Brain microvascular endothelial cell (primary cell): ENCODE measurements at regions not wholly inside any gene's neighbourhood (a gene's known extent, or its start where the extent isn't known, plus 50 kb on each side); places are given as distances from the start of the nearest gene placed in this dataset.
"Not testable (repeated sequence)": the region's sequence is repeated elsewhere in the genome, so short reads cannot be mapped to it uniquely, and the experiment has no call there.

Source experiments
- DNase-seq: peaks from one replicate; pipeline ENCODE4 v3.0.0-alpha.2; 2020
- H3K27ac ChIP-seq: fragments of 250-450 bp; sonication (Bioruptor Pico); 2 replicates; pipeline ENCODE4 v1.5.1; 2020; ENCODE audit warnings: mild to moderate bottlenecking, moderate library complexity
- H3K27me3 ChIP-seq: fragments of 250-450 bp; sonication (Bioruptor Pico); replicated peaks from 2 replicates; pipeline ENCODE4 v1.5.1; 2020; ENCODE audit warnings: mild to moderate bottlenecking
- H3K36me3 ChIP-seq: fragments of 250-450 bp; sonication (Bioruptor Pico); replicated peaks from 2 replicates; pipeline ENCODE4 v1.5.1; 2020; ENCODE audit warnings: mild to moderate bottlenecking
- H3K4me3 ChIP-seq: 2 replicates; pipeline ENCODE4 v1.5.1; 2011; ENCODE audit warnings: low read depth, mild to moderate bottlenecking, control low read depth, low read length, moderate library complexity
- CTCF ChIP-seq: IDR thresholded peaks from 2 replicates; pipeline ENCODE4 v1.5.1; 2011; ENCODE audit warnings: low read depth, mild to moderate bottlenecking, moderate library complexity, low read length, control low read depth, inconsistent platforms; ENCODE audit errors: missing control alignments
- in situ Hi-C: cut with HindIII; loops from 2 replicates; pipeline ENCODE4 v1.10.0; 2017; ENCODE audit warnings: low sequenced_read_pairs, low pct_ligation_motif_present

- no peak overlapping the region for H3K4me3 ChIP-seq
- no peak for TF ChIP-seq CTCF
- DNase-seq: no peak
- no peaks in the 10 kb centered on the region for H3K36me3 ChIP-seq
- no peak overlapping the region for H3K27ac ChIP-seq
- in situ Hi-C loops: no loop called here
- H3K27me3 ChIP-seq: no peaks in the 10 kb centered on the region
These were observed 1297.8 kb downstream of the TBC1D22A start for GRCh38 chr22:48060266-48060665.

GRCh38 chr22:48059521-48059920 is 1297.1 kb downstream of the TBC1D22A start:
- DNase-seq, H3K36me3 ChIP-seq, H3K27me3 ChIP-seq, in situ Hi-C loops, H3K27ac ChIP-seq, H3K4me3 ChIP-seq: not testable (repeated sequence)

GRCh38 chr22:48057116-48057835 is 1294.8 kb downstream of the TBC1D22A start:
- H3K4me3 ChIP-seq: no peak overlapping the region
- no peak for TF ChIP-seq CTCF
- no peaks in the 10 kb centered on the region for H3K27me3 ChIP-seq
- in situ Hi-C loops: no loop called here
- H3K27ac ChIP-seq: no peak overlapping the region
- H3K36me3 ChIP-seq: no peaks in the 10 kb centered on the region
- no peak for DNase-seq

GRCh38 chr22:48055827-48056226 is 1293.4 kb downstream of the TBC1D22A start:
- DNase-seq: no peak
- H3K27ac ChIP-seq: no peak overlapping the region
- H3K4me3 ChIP-seq: no peak overlapping the region
- H3K27me3 ChIP-seq: no peaks in the 10 kb centered on the region
- no peak for TF ChIP-seq CTCF
- in situ Hi-C loops: no loop called here
- H3K36me3 ChIP-seq: no peaks in the 10 kb centered on the region

GRCh38 chr22:48055185-48055584 is 1292.7 kb downstream of the TBC1D22A start:
- Histone ChIP-seq H3K4me3 (no peak overlapping the region), H3K36me3 (no peaks in the 10 kb centered on the region), H3K27ac (no peak overlapping the region), H3K27me3 (no peaks in the 10 kb centered on the region)
- TF ChIP-seq CTCF: no peak
- no peak for DNase-seq
- in situ Hi-C loops: no loop called here

- in situ Hi-C loops: no loop called here
- no peak for TF ChIP-seq CTCF
- H3K27ac ChIP-seq: no peak overlapping the region
- H3K4me3 ChIP-seq: no peak overlapping the region
- no peaks in the 10 kb centered on the region for H3K36me3 ChIP-seq
- DNase-seq: no peak
- H3K27me3 ChIP-seq: no peaks in the 10 kb centered on the region
These were observed 1292.1 kb downstream of the TBC1D22A start for GRCh38 chr22:48054596-48054995.
